ENCODE measurements at regions not wholly inside any gene's neighbourhood (a gene's known extent, or its start where the extent isn't known, plus 50 kb on each side); places are given as distances from the start of the nearest gene placed in this dataset.
"Not testable (repeated sequence)": the region's sequence is repeated elsewhere in the genome, so short reads cannot be mapped to it uniquely, and the experiment has no call there.

DNA sequence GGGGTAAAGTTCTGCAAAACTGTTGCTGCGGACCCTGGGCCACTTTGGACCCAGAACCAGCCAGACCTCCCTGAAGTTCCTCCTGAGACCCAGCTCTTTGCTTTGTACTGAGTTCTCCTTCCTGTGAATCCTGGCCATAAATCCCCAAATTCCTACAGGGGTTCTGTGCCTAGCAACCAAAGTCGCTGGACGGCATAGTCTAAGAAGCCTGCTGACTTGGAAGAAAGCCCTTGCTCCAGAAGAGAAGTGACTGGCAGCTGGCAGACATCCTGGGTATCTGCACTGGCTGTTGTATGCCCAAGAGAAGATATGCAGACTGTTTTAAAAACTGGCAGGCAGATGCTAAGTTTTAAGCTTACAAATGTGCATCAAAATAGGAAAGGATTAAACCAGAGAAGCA lies 99.9 kb upstream of the SLC24A4 start:
- peak; percentile 32 for DNase-seq

DNA sequence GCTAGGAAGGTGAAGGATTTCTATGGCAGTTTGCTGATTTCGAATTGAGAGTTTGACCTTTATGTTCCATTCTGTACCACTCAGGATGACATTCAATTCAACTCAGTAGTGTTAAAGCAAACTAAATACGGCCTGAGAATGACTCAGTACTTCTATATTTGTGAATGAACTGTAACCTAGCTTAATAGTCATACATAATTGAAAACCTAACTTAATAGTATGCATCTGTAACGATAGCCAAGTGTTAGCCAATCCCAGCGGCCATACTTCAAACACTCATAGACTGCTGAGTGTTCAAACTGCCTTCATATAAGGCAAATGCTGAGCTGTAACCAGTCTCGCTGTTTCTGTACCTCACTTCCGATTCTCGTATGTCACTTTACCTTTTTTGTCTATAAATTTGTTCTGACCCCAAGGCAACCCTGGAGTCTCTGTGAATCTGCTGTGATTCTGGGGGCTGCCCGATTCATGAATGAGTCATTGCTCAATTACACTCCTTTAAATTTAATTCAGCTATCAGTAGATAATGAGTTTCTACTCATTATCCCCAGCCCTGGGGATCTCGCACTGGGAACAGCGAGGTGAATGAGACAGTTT lies 98.5 kb upstream of the SLC24A4 start:
- no peak for DNase-seq

DNA sequence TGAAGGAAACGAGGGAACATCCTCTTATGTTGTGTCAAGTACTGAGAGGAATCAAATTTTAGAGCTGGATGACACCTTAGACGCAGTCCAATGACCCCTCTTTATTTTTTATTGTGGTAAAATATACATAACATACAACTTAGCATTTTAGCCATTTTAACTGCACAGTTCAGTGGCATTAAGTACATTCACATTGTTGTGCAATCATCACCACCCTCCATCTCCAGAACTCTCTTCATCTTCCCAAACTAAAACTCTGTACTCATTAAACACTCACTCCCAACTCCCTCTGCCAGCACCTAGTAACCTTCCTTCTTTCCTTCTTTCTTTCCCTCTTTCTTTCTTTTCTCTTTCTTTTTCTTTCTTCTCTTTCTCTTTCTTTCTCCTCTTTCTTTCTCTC lies 97.2 kb upstream of the SLC24A4 start:
- no peak for DNase-seq

DNA sequence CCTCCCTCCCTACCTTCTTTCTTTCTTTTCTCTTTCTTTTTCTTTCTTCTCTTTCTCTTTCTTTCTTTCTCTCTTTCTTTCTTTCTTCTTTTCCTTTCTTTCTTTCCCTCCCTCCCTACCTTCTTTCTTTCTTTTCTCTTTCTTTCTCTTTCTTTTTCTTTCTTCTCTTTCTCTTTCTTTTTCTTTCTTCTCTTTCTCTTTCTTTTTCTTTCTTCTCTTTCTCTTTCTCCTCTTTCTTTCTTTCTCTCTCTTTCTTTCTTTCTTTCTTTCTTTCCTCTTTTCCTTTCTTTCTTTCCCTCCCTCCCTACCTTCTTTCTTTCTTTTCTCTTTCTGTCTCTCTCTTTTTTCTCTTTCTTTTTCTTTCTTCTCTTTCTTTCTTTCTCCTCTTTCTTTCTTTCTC lies 96.8 kb upstream of the SLC24A4 start:
- DNase-seq, result not testable (repeated sequence)

DNA sequence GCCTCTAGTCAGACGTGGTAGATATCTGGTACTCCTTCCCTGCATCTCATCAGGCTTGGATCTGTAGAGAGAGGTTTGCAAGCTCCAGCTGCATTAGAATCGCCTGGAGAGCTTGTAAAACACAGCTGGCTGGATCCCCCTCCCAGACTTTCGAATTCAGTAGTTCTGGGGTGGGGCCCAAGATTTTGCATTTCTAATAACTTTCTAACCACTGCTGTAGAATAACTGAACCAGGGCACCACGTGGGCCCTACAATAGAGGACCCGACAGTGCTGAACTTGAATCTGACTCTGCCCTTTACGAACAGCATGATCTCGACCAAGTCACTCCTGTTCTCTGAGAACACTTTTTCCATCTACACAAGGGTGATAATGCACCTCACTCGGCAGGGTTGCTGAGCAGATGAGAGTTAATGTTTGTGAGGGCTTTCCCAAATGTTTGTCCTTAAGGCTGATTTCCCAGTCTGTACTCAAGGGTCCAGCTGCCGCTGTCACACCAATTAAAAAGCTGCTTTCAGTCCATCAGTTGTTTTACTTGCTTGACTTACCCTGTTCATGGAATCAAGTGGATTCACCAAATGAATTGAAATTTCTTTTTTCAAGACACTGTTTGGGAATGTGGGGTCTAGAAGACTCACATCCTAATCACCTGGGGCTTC lies 86.6 kb upstream of the SLC24A4 start:
- DNase-seq, result no peak

DNA sequence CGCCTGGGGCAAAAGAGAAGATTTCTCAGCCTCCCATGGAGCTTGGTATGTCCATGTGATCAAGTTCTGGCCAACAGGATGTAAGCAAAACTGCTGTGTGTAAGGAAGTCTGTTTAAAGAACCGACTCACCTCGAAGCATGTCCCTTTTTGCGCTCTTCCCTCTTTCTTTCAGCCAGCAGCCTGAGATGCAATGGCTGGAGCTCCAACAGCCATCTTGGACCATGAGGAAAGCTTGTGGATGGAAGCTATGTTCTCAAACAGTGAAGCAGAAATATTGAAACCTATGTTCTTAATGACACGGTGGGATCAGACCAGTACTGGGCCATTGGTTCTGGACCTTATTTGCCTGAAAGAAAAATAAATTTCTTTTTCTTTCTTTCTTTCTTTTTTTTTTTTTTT lies 82.3 kb upstream of the SLC24A4 start:
- no peak for DNase-seq

DNA sequence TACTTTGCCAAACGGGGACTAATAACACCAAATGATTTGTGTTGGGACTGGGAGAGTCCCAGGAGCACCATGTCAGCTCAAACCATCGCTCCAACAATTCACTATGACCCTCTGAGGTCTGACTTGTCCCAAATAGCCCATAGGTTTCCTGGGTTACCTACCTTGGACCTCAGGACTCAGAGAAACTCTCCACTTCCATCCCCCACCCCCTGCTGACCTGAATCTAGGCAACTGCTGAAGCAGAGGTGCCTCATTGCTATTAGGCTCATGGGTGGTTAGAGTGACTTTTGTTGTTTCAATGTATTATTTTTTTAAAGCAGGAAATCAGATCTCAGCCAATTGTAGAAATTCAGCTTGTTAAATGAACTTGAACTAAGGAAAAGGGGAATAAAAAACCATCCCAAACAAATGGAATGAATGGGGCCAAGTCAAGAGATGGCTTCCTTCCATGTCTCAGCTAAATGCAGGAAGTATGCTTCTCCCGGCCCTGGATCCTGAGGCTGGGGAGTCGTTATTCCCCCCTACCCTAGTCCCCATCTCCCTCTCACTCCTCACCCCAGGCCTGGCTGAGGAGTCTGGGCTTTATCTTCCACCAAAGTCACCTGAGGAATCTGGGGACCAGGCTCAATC lies 80.9 kb upstream of the SLC24A4 start:
- no peak for DNase-seq

DNA sequence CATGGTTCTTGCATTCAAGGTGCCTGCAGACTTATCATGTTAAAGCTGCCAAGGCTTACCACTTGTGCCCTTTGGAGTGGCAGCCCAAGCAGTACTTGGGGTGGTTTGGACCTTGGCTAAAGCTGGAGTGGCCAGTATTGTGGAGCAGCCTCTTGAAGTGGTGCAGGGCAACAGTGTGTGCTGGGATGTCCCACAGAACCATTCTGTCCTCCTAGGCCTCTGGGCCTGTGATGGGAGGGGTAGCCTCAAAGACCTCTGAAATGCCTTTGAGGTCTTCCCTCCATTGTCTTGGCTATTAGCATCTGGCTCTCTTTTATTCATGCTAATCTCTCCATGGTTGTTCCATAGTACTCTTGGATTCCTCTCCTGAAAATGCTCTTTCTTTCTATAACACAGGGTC lies 78.2 kb upstream of the SLC24A4 start:
- no peak for DNase-seq

DNA sequence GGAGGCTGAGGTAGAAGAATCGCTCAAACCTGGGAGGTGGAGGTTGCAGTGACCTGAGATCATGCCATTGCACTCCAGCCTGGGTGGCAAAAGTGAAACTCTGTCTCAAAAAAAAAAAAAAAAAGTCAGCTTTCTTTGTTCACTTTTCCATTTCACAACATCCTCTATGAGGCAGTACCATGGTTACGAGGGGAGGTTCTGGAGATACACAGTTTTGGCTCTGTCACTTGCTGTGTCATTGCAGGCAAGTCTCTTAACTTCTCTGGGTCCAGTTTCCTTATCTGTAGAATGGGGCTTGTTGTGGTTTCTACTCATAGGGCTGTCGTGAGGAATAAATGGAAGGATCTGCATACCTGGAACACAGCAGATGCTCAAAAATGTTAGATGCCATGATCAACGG lies 75.6 kb upstream of the SLC24A4 start:
- DNase-seq, result no peak

DNA sequence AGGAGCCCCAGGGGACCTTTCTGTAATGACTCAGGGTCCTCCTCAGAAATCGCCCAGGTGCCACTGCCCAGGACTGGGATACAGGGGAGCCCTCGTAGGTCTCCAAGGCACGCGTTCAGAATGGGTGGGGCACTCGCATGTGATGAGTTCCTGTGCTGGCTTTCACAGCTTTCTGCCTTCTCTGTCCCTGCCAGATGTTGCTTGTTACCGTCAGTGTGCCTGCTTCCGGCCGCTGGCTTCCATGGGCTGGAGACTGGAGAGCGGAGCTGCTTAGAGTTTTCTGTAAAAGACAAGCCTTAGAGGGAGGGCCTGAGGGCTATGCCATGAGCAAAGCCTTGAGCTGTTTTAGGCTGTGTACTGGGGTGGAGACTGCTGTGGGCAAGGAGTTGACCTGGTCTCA lies 75.0 kb upstream of the SLC24A4 start:
- DNase-seq, result no peak

DNA sequence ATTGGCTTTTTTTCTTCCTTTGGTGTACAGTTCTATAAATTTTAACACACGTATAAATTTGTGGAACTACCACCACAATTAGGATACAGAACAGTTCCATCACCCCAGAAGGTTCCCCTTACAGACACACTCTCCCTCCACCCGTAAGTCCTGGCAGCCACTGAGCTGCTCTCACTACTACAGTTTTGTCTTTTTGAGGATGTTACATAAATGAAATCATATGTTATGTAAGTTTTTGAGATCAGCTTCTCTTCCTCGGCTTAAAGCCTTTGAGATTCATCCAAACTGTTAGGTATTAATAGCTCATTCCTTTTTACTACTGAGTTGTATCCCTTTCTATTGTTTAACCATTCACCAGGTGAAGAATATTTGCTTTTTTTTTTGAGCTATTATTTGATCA lies 74.3 kb upstream of the SLC24A4 start:
- no peak for DNase-seq

DNA sequence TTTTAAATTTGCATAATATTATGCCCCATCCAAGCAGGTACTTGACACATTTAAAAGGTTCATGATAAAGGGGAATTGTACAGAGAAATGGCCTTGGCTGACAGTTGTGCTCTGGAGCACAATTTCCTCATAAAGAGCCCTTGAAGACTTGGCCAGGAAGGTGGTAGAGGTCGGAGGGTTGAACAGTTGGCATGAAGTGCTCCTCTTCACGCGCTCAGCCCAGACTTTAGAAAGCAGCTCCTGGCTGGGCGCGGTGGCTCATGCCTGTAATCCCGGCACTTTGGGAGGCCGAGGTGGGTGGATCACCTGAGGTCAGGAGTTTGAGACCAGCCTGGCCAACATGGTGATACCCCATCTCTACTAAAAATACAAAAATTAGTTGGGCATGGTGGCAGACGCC lies 72.6 kb upstream of the SLC24A4 start:
- DNase-seq, result not testable (repeated sequence)

DNA sequence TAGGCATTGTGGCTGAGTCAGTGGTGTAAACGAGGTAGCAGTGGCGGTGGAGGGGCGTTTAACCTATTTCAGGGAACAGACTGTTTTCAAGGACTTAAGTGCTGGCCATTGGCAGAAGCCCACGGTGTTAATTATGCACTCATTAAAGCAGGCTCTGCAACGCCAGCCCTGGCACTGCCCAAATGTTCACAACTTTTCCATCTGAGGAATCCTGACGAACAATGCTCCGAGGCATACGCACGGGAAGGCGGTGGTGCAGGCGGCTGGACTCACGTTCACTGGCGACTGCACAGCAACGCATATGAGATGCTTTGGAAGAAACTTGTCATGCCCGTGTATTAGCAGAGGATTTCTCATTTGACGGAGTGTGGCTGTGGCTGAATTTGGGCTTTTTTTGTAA lies 70.6 kb upstream of the SLC24A4 start:
- DNase-seq, result no peak

DNA sequence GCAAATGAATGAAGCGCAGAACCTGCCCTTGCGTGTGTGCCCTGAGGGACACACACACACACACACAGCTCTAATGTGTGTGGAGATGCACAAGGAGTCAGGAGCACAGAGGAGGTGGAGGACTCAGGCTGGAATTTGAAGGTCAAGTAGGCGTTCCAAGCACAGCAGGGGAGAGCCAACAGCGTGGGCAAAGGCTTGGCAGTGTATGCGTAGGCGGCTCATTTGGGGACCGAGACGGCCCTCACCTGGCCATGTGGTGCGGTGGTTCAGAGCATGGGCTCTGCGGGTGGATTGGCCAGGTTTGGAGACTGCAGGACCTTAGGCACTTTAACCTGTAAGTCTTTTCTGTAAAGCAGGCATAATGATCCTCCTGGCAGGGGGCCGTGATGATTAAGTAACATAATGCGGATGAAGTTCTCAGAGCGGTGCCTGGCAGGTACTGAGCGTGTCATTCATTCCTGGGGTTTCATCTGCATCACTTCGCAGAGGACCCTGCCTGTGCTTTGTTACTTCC lies 69.5 kb upstream of the SLC24A4 start:
- DNase-seq, result no peak

DNA sequence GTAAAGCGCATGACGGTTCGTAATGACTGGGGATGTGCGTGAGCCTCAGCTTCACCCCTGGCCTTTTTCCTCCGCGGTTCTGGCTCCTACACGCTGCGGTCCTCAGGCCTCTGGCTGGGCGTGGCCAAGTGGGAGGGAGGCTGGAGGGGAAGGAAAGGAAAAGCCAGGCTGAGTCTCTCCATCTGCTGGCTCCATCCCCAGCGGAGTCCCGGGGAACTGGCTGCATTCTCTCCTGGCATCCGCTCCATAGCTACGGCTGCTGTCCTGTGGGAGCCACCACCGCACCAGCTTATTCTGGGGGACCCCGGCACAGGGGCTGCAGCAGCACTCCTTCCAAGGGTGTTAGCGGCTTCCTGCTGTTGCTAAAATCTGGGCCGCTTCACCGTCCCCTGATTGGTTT lies 68.2 kb upstream of the SLC24A4 start:
- DNase-seq, result no peak

DNA sequence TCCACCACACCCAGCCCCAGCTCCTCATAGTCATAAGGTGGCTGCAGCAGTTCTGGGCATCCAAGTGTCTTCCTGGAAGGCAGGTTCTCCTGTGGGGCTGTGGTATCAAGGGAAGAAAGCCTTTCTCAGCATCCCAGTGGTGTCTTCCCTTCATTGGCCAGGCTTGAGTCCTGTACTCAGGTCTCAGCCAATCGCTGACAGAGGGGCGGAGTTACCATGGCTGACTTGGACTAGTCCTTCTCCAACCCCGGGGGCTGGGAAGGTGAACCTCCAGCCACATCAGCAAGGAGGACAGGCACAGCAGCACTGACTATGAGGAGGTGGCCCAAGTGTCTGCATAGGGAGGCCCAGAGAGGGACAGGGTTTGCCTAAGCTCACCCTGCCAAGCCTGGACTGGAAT lies 64.0 kb upstream of the SLC24A4 start:
- DNase-seq, result no peak

DNA sequence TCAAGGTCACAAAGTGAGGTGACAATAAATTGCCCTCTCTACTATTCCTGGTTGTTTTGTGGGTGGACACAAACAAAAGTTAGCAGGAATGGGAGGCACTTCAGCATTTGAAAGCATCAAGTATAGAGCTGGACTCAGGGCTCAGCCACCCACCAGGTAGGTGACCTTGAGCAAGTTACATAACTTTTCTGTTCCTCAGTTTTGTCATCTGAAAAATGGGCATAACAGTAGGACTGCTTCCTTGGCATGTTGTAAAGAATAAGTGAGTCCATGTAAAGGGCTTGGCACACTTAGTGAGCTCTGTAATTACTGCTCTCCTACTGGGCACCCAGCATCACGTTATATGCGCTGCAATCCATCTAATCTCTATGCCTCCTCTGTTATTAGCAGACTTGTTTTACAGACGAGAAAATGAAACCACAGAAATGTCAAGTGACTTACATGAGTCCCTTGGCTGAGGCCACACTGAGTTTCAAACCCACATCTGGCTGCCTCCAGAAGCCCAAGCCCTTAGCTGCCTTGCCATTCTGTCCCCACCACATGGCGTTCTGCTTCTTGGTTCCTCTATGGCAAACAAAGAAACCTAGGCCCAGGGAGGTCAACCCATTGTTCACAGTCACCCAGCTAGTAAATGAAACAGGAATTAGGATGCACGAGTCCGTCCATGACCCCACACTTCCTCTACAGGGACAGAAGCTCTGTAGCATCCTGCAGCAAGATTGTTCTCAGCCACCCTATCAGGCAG lies 63.2 kb upstream of the SLC24A4 start:
- DNase-seq, result no peak

DNA sequence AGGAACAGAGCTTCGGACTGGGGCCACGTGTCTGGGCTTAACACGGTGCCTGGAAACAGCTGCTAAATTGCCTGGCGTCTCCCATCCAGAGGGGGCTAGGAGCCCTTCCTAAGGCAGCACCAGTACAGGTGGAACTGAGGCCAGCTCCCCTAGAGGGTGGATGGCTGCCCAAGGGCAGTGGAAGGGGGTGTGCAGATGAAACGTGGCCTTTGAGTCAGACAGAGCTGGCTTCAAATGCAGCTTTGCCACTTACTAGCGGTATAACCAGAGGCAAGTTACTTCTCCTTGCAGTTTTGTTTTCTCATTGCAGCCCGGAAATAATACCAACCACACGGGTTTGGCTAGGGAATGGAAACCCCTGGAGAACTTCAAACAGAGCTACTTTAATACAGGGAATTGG lies 59.3 kb upstream of the SLC24A4 start:
- DNase-seq, result no peak

DNA sequence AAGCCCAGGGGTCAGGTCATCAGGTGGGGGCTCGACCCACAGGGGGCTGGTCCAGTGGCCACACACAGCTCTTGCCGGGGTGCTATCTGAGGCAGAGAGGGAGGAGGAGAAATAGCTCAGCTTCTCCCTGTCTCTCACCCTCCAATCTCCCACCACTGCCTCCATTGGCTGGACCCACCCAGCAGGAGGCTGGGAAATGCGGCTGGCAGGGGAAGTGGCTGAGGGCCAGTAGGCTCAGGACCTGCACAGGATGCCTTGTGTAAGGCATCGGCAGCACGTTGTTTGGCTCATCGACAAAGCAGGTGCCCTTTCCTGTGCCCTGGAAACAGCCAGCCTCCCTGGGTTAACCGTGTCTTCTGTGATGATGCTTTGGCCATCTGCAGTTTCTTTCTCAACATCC lies 58.8 kb upstream of the SLC24A4 start:
- no peak for DNase-seq

DNA sequence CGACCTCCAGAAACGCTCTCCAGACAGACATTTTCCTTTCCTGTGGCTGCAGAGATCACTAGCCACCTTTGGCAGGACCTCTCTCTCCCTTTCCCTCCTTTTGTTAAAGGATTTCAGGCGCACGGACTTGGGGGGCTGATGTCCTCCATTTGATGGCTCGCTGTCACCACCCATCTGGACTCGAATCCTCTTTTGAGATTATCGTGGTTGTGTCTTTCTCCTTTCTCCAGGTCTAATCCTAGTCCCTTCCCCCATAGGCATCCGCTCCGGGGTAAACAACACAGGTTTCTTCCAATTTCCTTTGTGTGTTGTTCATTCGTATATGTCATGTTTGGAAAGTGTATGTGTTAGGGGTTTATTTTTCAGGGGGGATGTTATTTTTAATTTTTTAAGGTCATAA lies 56.7 kb upstream of the SLC24A4 start:
- DNase-seq, result no peak

Measured in activated CD8-positive, alpha-beta memory T cell treated with anti-CD3 and anti-CD28 coated beads for 24 hours (primary cell).